ENCODE measurements at regions not wholly inside any gene's neighbourhood (a gene's known extent, or its start where the extent isn't known, plus 50 kb on each side); places are given as distances from the start of the nearest gene placed in this dataset. TPM values are rescaled to one million over a fixed set of nuclear protein-coding genes. Genes with fewer than 3 reads are reported as not detected.

GRCh38 chr14:89466944-89467343 is 49.9 kb upstream of the FOXN3 start (continued):
- TF ChIP-seq RREB1 (CRISPR knock-in tag; IDR thresholded peaks at IDR 0.05), result no peak

Small RNA genes lying in the stretch of these regions (small RNA-seq; reads per million reads assigned to genes)
- not detected for gene RF00019
- gene RN7SKP107, result not detected
